ENCODE measurements at regions not wholly inside any gene's neighbourhood (a gene's known extent, or its start where the extent isn't known, plus 50 kb on each side); places are given as distances from the start of the nearest gene placed in this dataset.

- H3K4me3 ChIP-seq (ENCODE audit: low read depth, low read length) = no peak overlapping the region
- DNase-seq (ENCODE audit: low read depth) = no peak
- no peak for TF ChIP-seq CTCF (IDR thresholded peaks at IDR 0.05; ENCODE audit: control insufficient read depth, extremely low read depth, insufficient read depth)
These were observed 126.9 kb downstream of the IPMK start for GRCh38 chr10:58140691-58141347.

- TF ChIP-seq CTCF (IDR thresholded peaks at IDR 0.05; ENCODE audit: control insufficient read depth, extremely low read depth, insufficient read depth) = no peak
- no peak overlapping the region for H3K4me3 ChIP-seq (ENCODE audit: low read depth, low read length)
- peak; percentile 46 for DNase-seq (ENCODE audit: low read depth)
These were observed 127.6 kb downstream of the IPMK start for GRCh38 chr10:58140054-58140453.

- TF ChIP-seq CTCF (IDR thresholded peaks at IDR 0.05; ENCODE audit: control insufficient read depth, extremely low read depth, insufficient read depth) = no peak
- H3K4me3 ChIP-seq (ENCODE audit: low read depth, low read length) = no peak overlapping the region
- DNase-seq (ENCODE audit: low read depth) = no peak
These were observed 129.9 kb downstream of the IPMK start for GRCh38 chr10:58137813-58138212.

- DNase-seq (ENCODE audit: low read depth) = no peak
- H3K4me3 ChIP-seq (ENCODE audit: low read depth, low read length) = no peak overlapping the region
- TF ChIP-seq CTCF (IDR thresholded peaks at IDR 0.05; ENCODE audit: control insufficient read depth, extremely low read depth, insufficient read depth) = no peak
These were observed 152.3 kb downstream of the IPMK start for GRCh38 chr10:58115218-58116050.

- TF ChIP-seq CTCF (IDR thresholded peaks at IDR 0.05; ENCODE audit: control insufficient read depth, extremely low read depth, insufficient read depth) = no peak
- H3K4me3 ChIP-seq (ENCODE audit: low read depth, low read length) = no peak overlapping the region
- DNase-seq (ENCODE audit: low read depth) = no peak
These were observed 158.0 kb downstream of the IPMK start for GRCh38 chr10:58109731-58110130.

- TF ChIP-seq CTCF (IDR thresholded peaks at IDR 0.05; ENCODE audit: control insufficient read depth, extremely low read depth, insufficient read depth) = no peak
- no peak for DNase-seq (ENCODE audit: low read depth)
- H3K4me3 ChIP-seq (ENCODE audit: low read depth, low read length) = no peak overlapping the region
These were observed 160.2 kb downstream of the IPMK start for GRCh38 chr10:58107506-58107905.
